ENCODE measurements at regions not wholly inside any gene's neighbourhood (a gene's known extent, or its start where the extent isn't known, plus 50 kb on each side); places are given as distances from the start of the nearest gene placed in this dataset.

DNA sequence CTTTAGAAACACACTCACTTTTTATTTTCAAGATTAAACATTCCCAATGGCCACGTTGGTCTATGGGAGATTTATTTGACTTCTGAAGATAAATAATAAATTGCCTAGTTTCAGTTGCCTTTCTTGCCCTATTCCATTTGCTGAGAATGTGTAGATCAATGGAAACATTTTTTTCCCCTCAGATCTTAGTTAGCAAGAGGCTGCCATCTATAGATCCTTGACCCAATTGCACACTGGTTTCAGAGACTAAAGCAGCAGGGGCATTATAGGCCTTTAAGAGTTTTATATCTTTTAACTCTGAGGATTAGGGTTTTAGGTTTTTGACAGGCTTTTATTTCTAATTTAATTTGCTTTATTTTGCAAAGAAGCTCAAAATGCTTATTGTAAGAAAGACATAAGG lies 163.2 kb upstream of the GPR26 start:
- TF ChIP-seq, protein P1, sequence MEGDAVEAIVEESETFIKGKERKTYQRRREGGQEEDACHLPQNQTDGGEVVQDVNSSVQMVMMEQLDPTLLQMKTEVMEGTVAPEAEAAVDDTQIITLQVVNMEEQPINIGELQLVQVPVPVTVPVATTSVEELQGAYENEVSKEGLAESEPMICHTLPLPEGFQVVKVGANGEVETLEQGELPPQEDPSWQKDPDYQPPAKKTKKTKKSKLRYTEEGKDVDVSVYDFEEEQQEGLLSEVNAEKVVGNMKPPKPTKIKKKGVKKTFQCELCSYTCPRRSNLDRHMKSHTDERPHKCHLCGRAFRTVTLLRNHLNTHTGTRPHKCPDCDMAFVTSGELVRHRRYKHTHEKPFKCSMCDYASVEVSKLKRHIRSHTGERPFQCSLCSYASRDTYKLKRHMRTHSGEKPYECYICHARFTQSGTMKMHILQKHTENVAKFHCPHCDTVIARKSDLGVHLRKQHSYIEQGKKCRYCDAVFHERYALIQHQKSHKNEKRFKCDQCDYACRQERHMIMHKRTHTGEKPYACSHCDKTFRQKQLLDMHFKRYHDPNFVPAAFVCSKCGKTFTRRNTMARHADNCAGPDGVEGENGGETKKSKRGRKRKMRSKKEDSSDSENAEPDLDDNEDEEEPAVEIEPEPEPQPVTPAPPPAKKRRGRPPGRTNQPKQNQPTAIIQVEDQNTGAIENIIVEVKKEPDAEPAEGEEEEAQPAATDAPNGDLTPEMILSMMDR (IDR thresholded peaks at IDR 0.05): no peak
- no peak for TF ChIP-seq POLR2AphosphoS5 (IDR thresholded peaks at IDR 0.05)
